ENCODE measurements at regions not wholly inside any gene's neighbourhood (a gene's known extent, or its start where the extent isn't known, plus 50 kb on each side); places are given as distances from the start of the nearest gene placed in this dataset.
"Not testable (repeated sequence)": the region's sequence is repeated elsewhere in the genome, so short reads cannot be mapped to it uniquely, and the experiment has no call there.

DNA sequence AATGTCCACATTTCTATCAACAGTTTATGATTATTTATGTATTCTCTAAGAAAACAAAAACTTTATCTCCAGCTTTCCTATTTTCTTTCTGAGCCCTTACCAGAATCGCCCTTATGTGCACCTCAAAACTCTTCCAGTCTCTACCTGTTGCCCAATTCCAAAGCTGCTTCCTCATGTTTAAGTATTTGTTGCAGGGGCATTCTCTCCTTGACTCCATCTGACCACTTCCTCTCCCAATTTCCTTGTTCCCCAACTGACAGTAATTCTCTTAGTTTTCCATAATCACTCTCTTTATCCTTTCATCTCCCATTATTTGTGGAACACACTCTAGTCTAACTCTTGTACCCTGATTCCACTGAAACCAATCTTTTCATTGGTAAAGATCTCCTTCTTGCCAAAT is 105.4 kb upstream of the RBBP8 start:
- intact Hi-C loops (cut with DNase I): no loop called here
- peaks cover 0 to 25% (median 0%) of the 10 kb centered on the region in 3 donors for H3K4me1 ChIP-seq
- no peaks in the 10 kb centered on the region for H3K36me3 ChIP-seq
- no peaks in the 10 kb centered on the region for H3K9me3 ChIP-seq
- TF ChIP-seq, protein P1, sequence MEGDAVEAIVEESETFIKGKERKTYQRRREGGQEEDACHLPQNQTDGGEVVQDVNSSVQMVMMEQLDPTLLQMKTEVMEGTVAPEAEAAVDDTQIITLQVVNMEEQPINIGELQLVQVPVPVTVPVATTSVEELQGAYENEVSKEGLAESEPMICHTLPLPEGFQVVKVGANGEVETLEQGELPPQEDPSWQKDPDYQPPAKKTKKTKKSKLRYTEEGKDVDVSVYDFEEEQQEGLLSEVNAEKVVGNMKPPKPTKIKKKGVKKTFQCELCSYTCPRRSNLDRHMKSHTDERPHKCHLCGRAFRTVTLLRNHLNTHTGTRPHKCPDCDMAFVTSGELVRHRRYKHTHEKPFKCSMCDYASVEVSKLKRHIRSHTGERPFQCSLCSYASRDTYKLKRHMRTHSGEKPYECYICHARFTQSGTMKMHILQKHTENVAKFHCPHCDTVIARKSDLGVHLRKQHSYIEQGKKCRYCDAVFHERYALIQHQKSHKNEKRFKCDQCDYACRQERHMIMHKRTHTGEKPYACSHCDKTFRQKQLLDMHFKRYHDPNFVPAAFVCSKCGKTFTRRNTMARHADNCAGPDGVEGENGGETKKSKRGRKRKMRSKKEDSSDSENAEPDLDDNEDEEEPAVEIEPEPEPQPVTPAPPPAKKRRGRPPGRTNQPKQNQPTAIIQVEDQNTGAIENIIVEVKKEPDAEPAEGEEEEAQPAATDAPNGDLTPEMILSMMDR (IDR thresholded peaks at IDR 0.05): no peak
- TF ChIP-seq POLR2A (IDR thresholded peaks at IDR 0.05): no peak
- 20 to 42% methylated on average over 1 of the region's 1 CpG for WGBS, 2 donors
- peaks cover 0 to 14% (median 0%) of the 10 kb centered on the region in 4 donors for H3K27me3 ChIP-seq
- no peak for DNase-seq
- peak overlapping the region; percentile 1 to 54 (median 50) for H3K27ac ChIP-seq
- no peak overlapping the region for H3K4me3 ChIP-seq

DNA sequence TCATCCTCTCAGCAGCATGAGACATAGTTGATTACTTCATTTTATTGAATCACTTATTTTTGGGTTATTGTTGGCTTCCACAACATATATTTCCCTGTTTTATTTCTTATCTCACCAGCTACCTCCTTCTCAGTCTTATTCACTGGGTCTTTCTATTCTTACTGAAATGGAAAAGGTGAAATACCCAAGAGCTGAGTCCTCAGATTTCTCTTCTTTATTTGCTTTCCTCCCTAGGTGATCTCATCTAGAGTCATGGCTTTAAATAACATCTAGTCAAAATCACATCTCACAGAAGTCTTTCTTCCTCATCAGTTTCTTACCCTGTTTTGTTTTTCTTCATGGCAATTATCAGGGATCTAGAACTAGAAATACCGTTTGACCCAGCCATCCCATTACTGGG is 105.0 kb upstream of the RBBP8 start:
- intact Hi-C loops (cut with DNase I): no loop called here
- peak overlapping the region in 2 of 4 donors; percentile 53 to 54 for H3K27ac ChIP-seq
- TF ChIP-seq, protein P1 (IDR thresholded peaks at IDR 0.05): no peak
- no peak for TF ChIP-seq POLR2A (IDR thresholded peaks at IDR 0.05)

DNA sequence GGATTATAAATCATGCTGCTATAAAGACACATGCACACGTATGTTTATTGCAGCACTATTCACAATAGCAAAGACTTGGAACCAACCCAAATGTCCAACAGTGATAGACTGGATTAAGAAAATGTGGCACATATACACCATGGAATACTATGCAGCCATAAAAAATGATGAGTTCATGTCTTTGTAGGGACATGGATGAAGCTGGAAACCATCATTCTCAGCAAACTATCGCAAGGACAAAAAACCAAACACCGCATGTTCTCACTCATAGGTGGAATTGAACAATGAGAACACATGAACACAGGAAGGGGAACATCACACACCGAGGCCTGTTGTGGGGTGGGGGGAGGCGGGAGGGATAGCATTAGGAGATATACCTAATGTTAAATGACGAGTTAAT is 104.5 kb upstream of the RBBP8 start:
- 82 to 94% methylated on average over 4 to 6 of the region's 6 CpGs for WGBS, 2 donors
- DNase-seq; intact Hi-C loops (cut with DNase I); H3K27me3 ChIP-seq; H3K9me3 ChIP-seq; H3K36me3 ChIP-seq; H3K27ac ChIP-seq; H3K4me3 ChIP-seq: not testable (repeated sequence)
- H3K4me1 ChIP-seq: peaks cover 0 to 25% (median 0%) of the 10 kb centered on the region in 3 donors

More for the DNA sequence above, 105.0 kb upstream of the RBBP8 start:
- no peak for DNase-seq
- Histone ChIP-seq H3K36me3 (no peaks in the 10 kb centered on the region), H3K4me3 (no peak overlapping the region), H3K9me3 (no peaks in the 10 kb centered on the region), H3K27me3 (peaks cover 0 to 13% (median 0%) of the 10 kb centered on the region in 4 donors), H3K4me1 (peaks cover 0 to 25% (median 0%) of the 10 kb centered on the region in 3 donors)
- WGBS, 2 donors: 41 to 43% methylated on average over 1 of the region's 1 CpG

DNA sequence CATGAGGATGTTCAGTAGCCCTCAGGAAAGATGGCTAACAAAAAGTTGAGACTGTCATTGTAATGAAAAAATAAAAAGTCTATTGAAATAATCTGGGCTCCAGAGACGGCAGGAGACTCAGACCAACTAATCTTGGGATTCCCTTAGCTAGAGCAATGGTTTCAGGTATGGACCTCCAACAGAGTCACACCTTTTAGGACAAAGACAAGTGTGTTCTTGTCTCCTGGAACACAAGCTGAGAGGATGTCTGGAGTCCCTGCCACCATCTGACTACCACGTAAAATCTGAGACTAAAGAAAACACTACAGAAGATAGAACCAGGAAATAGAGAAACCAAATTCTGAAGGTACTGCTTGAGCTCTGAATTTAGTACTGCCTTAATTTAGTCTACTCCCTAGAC is 103.3 kb upstream of the RBBP8 start:
- WGBS, 2 donors: 29 to 43% methylated on average over 2 of the region's 2 CpGs
- H3K27me3 ChIP-seq: peaks cover 0 to 8% (median 0%) of the 10 kb centered on the region in 4 donors
- DNase-seq: no peak

DNA sequence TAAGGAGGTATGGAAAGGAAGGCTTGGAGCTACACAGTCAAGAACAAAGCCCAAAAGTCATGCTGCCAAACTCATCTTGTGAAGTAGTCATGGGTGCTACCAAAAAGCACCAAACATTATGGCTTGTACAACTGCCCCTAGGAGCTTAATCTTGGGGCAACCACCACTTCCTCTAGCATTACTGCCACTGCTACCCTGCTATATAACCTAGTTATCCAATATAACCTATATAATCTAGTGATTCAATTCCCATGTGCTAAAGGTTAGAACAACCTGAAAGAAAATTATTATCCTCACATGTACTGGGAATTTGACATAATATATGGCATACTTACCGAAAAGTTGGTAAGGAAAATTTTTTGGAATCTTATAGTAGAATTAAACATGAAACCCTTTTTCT is 102.6 kb upstream of the RBBP8 start:
- DNase-seq: no peak
- WGBS, 2 donors: 90 to 92% methylated on average over 1 of the region's 1 CpG

More for the DNA sequence above, 103.3 kb upstream of the RBBP8 start:
- no peaks in the 10 kb centered on the region for H3K36me3 ChIP-seq
- peaks cover 0 to 25% (median 0%) of the 10 kb centered on the region in 3 donors for H3K4me1 ChIP-seq
- no peaks in the 10 kb centered on the region for H3K9me3 ChIP-seq
- H3K27ac ChIP-seq: no peak overlapping the region
- H3K4me3 ChIP-seq: no peak overlapping the region
- TF ChIP-seq POLR2A (IDR thresholded peaks at IDR 0.05): no peak
- TF ChIP-seq, protein P1 (IDR thresholded peaks at IDR 0.05): no peak
- intact Hi-C loops (cut with DNase I): no loop called here

More for the DNA sequence above, 102.6 kb upstream of the RBBP8 start:
- H3K9me3 ChIP-seq: no peaks in the 10 kb centered on the region
- H3K27me3 ChIP-seq: peaks cover 0 to 8% (median 0%) of the 10 kb centered on the region in 4 donors
- no peak overlapping the region for H3K4me3 ChIP-seq
- TF ChIP-seq, protein P1 (IDR thresholded peaks at IDR 0.05): no peak
- no peak for TF ChIP-seq POLR2A (IDR thresholded peaks at IDR 0.05)
- intact Hi-C loops (cut with DNase I): no loop called here
- H3K4me1 ChIP-seq: peaks cover 0 to 25% (median 0%) of the 10 kb centered on the region in 3 donors
- no peak overlapping the region for H3K27ac ChIP-seq
- no peaks in the 10 kb centered on the region for H3K36me3 ChIP-seq

Measured in esophagus squamous epithelium (tissue), 5 donors.